LNCAP (cell line): ENCODE measurements at regions not wholly inside any gene's neighbourhood (a gene's known extent, or its start where the extent isn't known, plus 50 kb on each side); places are given as distances from the start of the nearest gene placed in this dataset.

Experiments
- CTCF ChIP-seq: fragments of 450-650 bp; IDR thresholded peaks from 2 replicates; pipeline ENCODE4 v1.5.1; 2017; ENCODE audit warnings: mild to moderate bottlenecking

- no peak for TF ChIP-seq CTCF
Observed at GRCh38 chr3:83023086-83023485, 1261.6 kb upstream of the GBE1 start.

GRCh38 chr3:83011481-83011880 lies 1250.0 kb upstream of the GBE1 start:
- no peak for TF ChIP-seq CTCF

- TF ChIP-seq CTCF, result no peak
Observed at GRCh38 chr3:83003917-83004316, 1242.5 kb upstream of the GBE1 start.

- TF ChIP-seq CTCF, result no peak
Observed at GRCh38 chr3:83002869-83003445, 1241.5 kb upstream of the GBE1 start.

- TF ChIP-seq CTCF, result no peak
Observed at GRCh38 chr3:82999777-83000176, 1238.3 kb upstream of the GBE1 start.

GRCh38 chr3:82978368-82978767 lies 1216.9 kb upstream of the GBE1 start:
- TF ChIP-seq CTCF, result no peak

GRCh38 chr3:82977871-82978270 lies 1216.4 kb upstream of the GBE1 start:
- TF ChIP-seq CTCF, result no peak

- TF ChIP-seq CTCF, result no peak
Observed at GRCh38 chr3:82973791-82974190, 1212.3 kb upstream of the GBE1 start.
